ENCODE measurements at regions not wholly inside any gene's neighbourhood (a gene's known extent, or its start where the extent isn't known, plus 50 kb on each side); places are given as distances from the start of the nearest gene placed in this dataset.

DNA sequence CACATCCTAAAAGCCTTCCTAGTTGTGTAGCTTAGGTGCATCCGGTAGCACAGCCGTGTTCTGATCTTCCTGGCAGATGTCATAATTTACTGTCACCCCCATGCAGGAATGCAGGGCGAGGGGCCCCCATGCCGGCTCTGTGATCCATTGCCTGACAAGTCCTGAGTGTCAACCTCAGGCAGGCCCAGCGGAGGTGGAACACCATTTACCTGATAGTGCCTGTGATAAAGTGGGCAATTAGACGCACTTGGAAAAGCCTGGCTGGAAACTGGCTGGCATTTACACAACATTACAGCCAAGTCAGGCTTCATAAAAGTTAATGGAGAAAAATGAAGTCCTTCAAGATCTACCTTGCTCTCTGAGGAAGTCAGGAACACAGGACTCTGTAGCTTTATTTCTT is 521.4 kb upstream of the JAG1 start:
- intact Hi-C loops (cut with DNase I), result no loop called here
- Histone ChIP-seq H3K27me3 (no peaks in the 10 kb centered on the region), H3K4me1 (peaks cover 7 to 12% of the 10 kb centered on the region in 2 donors), H3K36me3 (no peaks in the 10 kb centered on the region), H3K4me3 (no peak overlapping the region), H3K9me3 (no peaks in the 10 kb centered on the region), H3K27ac (peak overlapping the region; percentile 18 to 73)
- TF ChIP-seq, protein P1, sequence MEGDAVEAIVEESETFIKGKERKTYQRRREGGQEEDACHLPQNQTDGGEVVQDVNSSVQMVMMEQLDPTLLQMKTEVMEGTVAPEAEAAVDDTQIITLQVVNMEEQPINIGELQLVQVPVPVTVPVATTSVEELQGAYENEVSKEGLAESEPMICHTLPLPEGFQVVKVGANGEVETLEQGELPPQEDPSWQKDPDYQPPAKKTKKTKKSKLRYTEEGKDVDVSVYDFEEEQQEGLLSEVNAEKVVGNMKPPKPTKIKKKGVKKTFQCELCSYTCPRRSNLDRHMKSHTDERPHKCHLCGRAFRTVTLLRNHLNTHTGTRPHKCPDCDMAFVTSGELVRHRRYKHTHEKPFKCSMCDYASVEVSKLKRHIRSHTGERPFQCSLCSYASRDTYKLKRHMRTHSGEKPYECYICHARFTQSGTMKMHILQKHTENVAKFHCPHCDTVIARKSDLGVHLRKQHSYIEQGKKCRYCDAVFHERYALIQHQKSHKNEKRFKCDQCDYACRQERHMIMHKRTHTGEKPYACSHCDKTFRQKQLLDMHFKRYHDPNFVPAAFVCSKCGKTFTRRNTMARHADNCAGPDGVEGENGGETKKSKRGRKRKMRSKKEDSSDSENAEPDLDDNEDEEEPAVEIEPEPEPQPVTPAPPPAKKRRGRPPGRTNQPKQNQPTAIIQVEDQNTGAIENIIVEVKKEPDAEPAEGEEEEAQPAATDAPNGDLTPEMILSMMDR (IDR thresholded peaks at IDR 0.05), result no peak
- ATAC-seq (peak; percentile 33), DNase-seq (peak in 1 of 4 donors; percentile 68)

DNA sequence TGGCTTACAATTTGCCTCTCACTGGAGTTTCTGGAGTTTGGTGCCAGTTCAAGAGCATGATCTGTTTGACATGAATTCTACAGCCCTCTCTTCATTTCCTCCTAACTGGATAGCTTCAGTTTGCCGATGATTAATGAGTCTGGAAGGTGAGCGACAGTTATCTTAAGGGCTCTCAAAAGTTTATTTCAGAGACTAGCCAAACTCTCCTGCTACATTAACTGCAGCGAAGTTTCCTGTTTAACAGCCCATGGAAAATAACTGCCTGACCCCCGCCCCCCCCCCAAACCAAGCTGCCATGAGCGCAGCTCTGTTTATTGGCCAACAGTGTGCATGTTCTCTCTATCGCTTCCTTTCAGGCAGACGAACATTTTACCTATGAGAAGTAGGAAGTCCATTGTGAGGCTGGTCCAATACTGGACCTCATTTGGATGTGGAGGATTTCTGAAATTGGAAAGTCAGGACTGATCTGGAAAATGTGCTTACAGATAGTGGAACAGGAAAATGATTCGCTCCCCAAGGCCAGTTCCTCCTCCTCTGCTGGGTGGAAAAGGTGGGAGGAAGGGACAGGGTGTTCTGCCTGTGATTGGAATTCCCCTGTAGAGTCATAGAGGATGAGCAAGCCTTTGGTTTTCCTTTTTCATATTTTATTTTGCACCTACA is 522.2 kb upstream of the JAG1 start:
- intact Hi-C loops (cut with DNase I), result no loop called here
- Histone ChIP-seq H3K27me3 (no peaks in the 10 kb centered on the region), H3K27ac (peak overlapping the region; percentile 18 to 73), H3K9me3 (no peaks in the 10 kb centered on the region), H3K4me1 (peaks cover 7 to 15% of the 10 kb centered on the region in 2 donors), H3K4me3 (no peak overlapping the region), H3K36me3 (no peaks in the 10 kb centered on the region)
- ATAC-seq, result peak; percentile 80
- TF ChIP-seq, protein P1 (IDR thresholded peaks at IDR 0.05), result no peak
- no peak for DNase-seq

DNA sequence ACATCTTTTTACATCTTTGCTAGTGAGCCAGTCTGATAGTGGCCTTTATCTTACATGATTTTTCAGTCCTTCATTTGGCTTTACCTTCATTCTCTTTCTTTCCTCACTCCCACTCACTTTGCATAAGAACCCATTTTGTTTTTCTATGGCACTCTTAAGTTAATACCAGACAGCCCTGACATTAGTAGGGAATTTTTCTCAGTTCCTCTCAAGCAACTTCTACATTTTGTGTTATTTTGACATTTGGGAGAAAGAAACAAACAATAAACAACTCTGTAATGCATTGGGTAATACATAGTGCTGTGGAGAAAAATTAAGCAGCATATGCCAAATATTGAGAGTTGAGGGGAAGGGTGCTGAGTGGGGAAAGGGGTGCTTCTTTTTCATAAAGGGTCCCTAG is 524.1 kb upstream of the JAG1 start:
- intact Hi-C loops (cut with DNase I), result no loop called here
- no peak overlapping the region for H3K4me3 ChIP-seq
- no peak overlapping the region for H3K27ac ChIP-seq
- TF ChIP-seq, protein P1 (IDR thresholded peaks at IDR 0.05), result no peak
- DNase-seq, result no peak
- H3K4me1 ChIP-seq, result peaks cover 7 to 15% of the 10 kb centered on the region in 2 donors
- no peak for ATAC-seq
- H3K27me3 ChIP-seq, result no peaks in the 10 kb centered on the region
- H3K9me3 ChIP-seq, result no peaks in the 10 kb centered on the region
- H3K36me3 ChIP-seq, result no peaks in the 10 kb centered on the region

DNA sequence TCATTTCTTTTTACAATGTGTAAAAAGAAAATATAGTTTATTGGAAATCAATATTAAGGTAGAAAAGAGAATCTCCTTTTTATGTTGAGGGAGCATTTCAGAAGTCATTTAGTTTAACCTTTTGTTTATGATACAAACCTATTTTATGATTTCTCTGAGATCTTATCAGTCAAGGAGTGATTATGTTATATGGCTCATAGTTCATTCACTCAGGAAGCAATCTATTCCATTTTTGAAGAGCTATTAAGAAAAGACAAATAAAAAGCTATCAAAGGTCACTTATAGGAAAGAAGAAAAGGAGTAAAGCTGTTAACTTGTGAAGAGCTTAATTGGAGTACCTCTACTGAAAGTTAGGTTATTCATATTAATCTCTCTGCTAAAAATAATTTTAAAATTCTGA is 526.6 kb upstream of the JAG1 start:
- H3K27me3 ChIP-seq, result no peaks in the 10 kb centered on the region
- DNase-seq (no peak), ATAC-seq (no peak)
- intact Hi-C loops (cut with DNase I), result no loop called here
- H3K9me3 ChIP-seq, result no peaks in the 10 kb centered on the region
- H3K4me1 ChIP-seq, result peaks cover 7 to 19% of the 10 kb centered on the region in 2 donors
- TF ChIP-seq, protein P1 (IDR thresholded peaks at IDR 0.05), result no peak
- no peaks in the 10 kb centered on the region for H3K36me3 ChIP-seq
- H3K4me3 ChIP-seq, result no peak overlapping the region
- H3K27ac ChIP-seq, result no peak overlapping the region

DNA sequence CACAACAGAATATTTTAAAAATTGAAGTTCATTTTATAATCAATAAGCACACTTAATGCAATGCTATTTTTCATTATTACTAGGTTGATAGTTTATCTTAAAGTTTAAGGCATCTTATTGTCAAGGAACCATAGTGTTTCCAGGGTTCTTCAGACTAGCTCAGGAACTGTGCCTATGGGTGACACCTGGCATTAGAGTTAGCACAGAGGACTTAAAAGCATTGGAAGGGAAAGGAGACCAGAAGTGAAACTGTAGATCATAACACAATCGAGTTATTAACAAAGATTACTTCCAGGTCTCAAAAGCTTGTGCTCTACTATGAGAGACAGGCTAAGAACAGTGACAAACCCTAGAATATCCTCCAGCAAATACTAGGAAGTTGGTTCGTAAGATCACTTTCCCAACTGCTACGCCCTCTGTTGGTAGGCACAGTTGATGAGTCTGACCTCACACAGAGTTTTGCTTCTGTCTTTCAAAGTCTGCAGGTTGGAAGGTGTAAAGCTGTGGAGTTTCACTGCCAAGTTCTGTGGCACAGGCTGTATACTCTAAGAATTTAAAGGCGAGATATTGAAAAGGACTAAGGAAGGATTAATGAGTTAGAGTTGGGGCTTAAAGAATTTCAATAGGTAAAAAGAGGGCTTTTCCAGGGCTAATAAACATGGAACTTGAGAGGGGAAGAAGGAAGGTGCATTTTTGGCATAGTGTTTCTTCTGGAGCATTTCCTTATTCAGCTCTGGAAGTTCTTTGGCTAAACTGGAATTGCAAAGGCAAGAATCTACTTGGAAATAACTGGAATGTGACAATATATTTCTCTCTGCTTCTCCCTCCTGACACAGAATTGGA is 531.3 kb upstream of the JAG1 start:
- Histone ChIP-seq H3K4me1 (peaks cover 0 to 13% of the 10 kb centered on the region in 2 donors), H3K36me3 (no peaks in the 10 kb centered on the region), H3K4me3 (no peak overlapping the region), H3K9me3 (no peaks in the 10 kb centered on the region), H3K27me3 (no peaks in the 10 kb centered on the region), H3K27ac (no peak overlapping the region)
- peak; percentile 99 for ATAC-seq
- intact Hi-C loops (cut with DNase I), result no loop called here
- peak in 1 of 4 donors; percentile 66 for DNase-seq
- TF ChIP-seq, protein P1 (IDR thresholded peaks at IDR 0.05), result peak; percentile 53 to 67
